Peyer's patch (tissue), 4 donors: ENCODE measurements at regions not wholly inside any gene's neighbourhood (a gene's known extent, or its start where the extent isn't known, plus 50 kb on each side); places are given as distances from the start of the nearest gene placed in this dataset.

ENCODE experiments used
- POLR2A ChIP-seq, 2 donors: fragments of 450-650 bp; IDR thresholded peaks; one replicate each; pipeline ENCODE4 v1.5.1; 2017; ENCODE audit warnings: antibody characterized with exemption in 2 of 2, mild to moderate bottlenecking in 2 of 2, moderate library complexity in 2 of 2
- TF ChIP-seq, protein P1 (sequence below), 6 experiments: fragments of 450-650 bp in 4 of 6; fragments of 200-600 bp in 2 of 6; sonication (generic) in 1 of 6; IDR thresholded peaks; one replicate each; pipeline ENCODE4 v1.5.1; 2017 to 2019; ENCODE audit warnings: antibody characterized with exemption in 6 of 6, mild to moderate bottlenecking in 3 of 6, moderate library complexity in 1 of 6

GRCh38 chrX:45472968-45473367, 272.3 kb upstream of the DIPK2B start:
- TF ChIP-seq, protein P1, sequence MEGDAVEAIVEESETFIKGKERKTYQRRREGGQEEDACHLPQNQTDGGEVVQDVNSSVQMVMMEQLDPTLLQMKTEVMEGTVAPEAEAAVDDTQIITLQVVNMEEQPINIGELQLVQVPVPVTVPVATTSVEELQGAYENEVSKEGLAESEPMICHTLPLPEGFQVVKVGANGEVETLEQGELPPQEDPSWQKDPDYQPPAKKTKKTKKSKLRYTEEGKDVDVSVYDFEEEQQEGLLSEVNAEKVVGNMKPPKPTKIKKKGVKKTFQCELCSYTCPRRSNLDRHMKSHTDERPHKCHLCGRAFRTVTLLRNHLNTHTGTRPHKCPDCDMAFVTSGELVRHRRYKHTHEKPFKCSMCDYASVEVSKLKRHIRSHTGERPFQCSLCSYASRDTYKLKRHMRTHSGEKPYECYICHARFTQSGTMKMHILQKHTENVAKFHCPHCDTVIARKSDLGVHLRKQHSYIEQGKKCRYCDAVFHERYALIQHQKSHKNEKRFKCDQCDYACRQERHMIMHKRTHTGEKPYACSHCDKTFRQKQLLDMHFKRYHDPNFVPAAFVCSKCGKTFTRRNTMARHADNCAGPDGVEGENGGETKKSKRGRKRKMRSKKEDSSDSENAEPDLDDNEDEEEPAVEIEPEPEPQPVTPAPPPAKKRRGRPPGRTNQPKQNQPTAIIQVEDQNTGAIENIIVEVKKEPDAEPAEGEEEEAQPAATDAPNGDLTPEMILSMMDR (IDR thresholded peaks at IDR 0.05), result no peak
- TF ChIP-seq POLR2A (IDR thresholded peaks at IDR 0.05), result no peak
